Keratinocyte (primary cell): ENCODE measurements at regions not wholly inside any gene's neighbourhood (a gene's known extent, or its start where the extent isn't known, plus 50 kb on each side); places are given as distances from the start of the nearest gene placed in this dataset.
"Not testable (repeated sequence)": the region's sequence is repeated elsewhere in the genome, so short reads cannot be mapped to it uniquely, and the experiment has no call there.

Experiments used
- DNase-seq: peaks from one replicate; pipeline ENCODE4 v3.0.0-alpha.2; 2011; ENCODE audit warnings: low read depth, missing footprints, low spot score
- FAIRE-seq: peaks from 2 replicates; lab custom pipeline; 2011; peaks lifted over from hg19 to GRCh38; lab: Jason Lieb, UNC
- H2AFZ ChIP-seq: 2 replicates; pipeline ENCODE4 v1.6.0; 2012; ENCODE audit warnings: low read length, control low read depth, inconsistent platforms; ENCODE audit not compliant: control insufficient read depth
- H3K27ac ChIP-seq: 2 replicates; pipeline ENCODE4 v1.5.1; 2011; ENCODE audit warnings: low read length; ENCODE audit not compliant: control insufficient read depth, insufficient read depth
- H3K27me3 ChIP-seq: 3 replicates; pipeline ENCODE4 v1.6.0; 2011; ENCODE audit warnings: low read length; ENCODE audit not compliant: control insufficient read depth, insufficient read depth; ENCODE audit errors: extremely low read depth
- H3K36me3 ChIP-seq, 2 experiments: 2 replicates in 1 of 2; 3 replicates in 1 of 2; pipeline ENCODE4 v1.5.1; 2011; ENCODE audit warnings: low read length in 2 of 2, mild to moderate bottlenecking in 1 of 2; ENCODE audit not compliant: control insufficient read depth in 2 of 2, insufficient read depth in 2 of 2; ENCODE audit errors: extremely low read depth in 1 of 2
- H3K4me1 ChIP-seq: 3 replicates; pipeline ENCODE4 v1.5.1; 2011; ENCODE audit warnings: low read length; ENCODE audit not compliant: control insufficient read depth, insufficient read depth; ENCODE audit errors: extremely low read depth
- H3K4me2 ChIP-seq: 3 replicates; pipeline ENCODE4 v1.6.0; 2011; ENCODE audit warnings: low read depth, low read length; ENCODE audit not compliant: control insufficient read depth, insufficient read depth; ENCODE audit errors: extremely low read depth
- H3K4me3 ChIP-seq, 3 experiments: fragments of 200-600 bp in 1 of 3; sonication (generic) in 1 of 3; 2 replicates in 2 of 3; 3 replicates in 1 of 3; pipeline ENCODE4 v1.5.1; 2011 to 2016; ENCODE audit warnings: low read length in 3 of 3, mild to moderate bottlenecking in 3 of 3, control low read depth in 2 of 3, inconsistent platforms in 1 of 3, low read depth in 1 of 3, mixed read lengths in 1 of 3, mixed run types in 1 of 3, moderate library complexity in 1 of 3; ENCODE audit not compliant: control insufficient read depth in 2 of 3, insufficient read depth in 2 of 3; ENCODE audit errors: extremely low read depth in 1 of 3
- H3K79me2 ChIP-seq: 2 replicates; pipeline ENCODE4 v1.6.0; 2012; ENCODE audit warnings: low read length; ENCODE audit not compliant: control insufficient read depth, insufficient read depth
- H3K9ac ChIP-seq: 3 replicates; pipeline ENCODE4 v1.6.0; 2011; ENCODE audit warnings: low read length; ENCODE audit not compliant: control insufficient read depth, insufficient read depth; ENCODE audit errors: extremely low read depth
- H3K9me1 ChIP-seq: 3 replicates; pipeline ENCODE4 v1.6.0; 2011; ENCODE audit warnings: low read length; ENCODE audit not compliant: control insufficient read depth, insufficient read depth; ENCODE audit errors: extremely low read depth
- H3K9me3 ChIP-seq: 2 replicates; pipeline ENCODE4 v1.5.1; 2012; ENCODE audit warnings: low read depth, low read length; ENCODE audit not compliant: control insufficient read depth
- H4K20me1 ChIP-seq: 3 replicates; pipeline ENCODE4 v1.6.0; 2011; ENCODE audit warnings: low read length; ENCODE audit not compliant: control insufficient read depth, insufficient read depth; ENCODE audit errors: extremely low read depth
- EZH2 ChIP-seq: IDR thresholded peaks from one replicate; pipeline ENCODE4 v1.6.1; 2012; ENCODE audit warnings: inconsistent platforms, mild to moderate bottlenecking, low read length, moderate library complexity
- dilution Hi-C: fragments of 300-500 bp; cut with MboI; formaldehyde crosslinking; loops from one replicate; pipeline ENCODE4 v1.7.0; 2020; ENCODE audit warnings: low sequenced_read_pairs; ENCODE audit not compliant: extremely low pct_ligation_motif_present
- TF ChIP-seq, protein P1 (sequence below), 3 experiments: IDR thresholded peaks in 1 of 3; conservative IDR thresholded peaks in 1 of 3; optimal IDR thresholded peaks in 1 of 3; 2 replicates in 2 of 3; 3 replicates in 1 of 3; pipeline versions ENCODE3 to v1.5.1; 2011; ENCODE audit warnings: low read length in 3 of 3, mild to moderate bottlenecking in 3 of 3, moderate library complexity in 2 of 3, control low read depth in 1 of 3, inconsistent platforms in 1 of 3; ENCODE audit not compliant: insufficient read depth in 2 of 3; ENCODE audit errors: extremely low read depth in 1 of 3

DNA sequence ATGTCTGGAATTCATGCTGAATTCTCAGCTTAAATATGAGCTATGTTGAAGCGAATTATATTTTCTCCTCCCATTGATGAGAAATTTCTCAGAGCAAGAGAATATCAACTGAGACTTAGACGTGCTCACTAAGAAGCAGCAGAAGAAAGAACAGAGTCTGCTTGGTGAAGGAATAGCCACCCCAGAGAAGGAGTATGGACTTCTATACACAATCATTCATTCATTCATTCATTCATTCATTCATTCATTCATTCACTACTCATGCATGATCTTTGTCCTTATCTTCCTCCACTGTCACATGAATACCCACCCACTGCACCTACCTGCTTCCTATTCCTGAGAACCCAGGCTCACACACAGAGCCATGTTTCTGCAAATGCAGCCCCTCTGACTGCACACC is 206.6 kb downstream of the DEPDC1B start:
- H3K36me3 ChIP-seq, result no peaks in the 10 kb centered on the region
- H3K27ac ChIP-seq, result no peak overlapping the region
- no peak for FAIRE-seq

DNA sequence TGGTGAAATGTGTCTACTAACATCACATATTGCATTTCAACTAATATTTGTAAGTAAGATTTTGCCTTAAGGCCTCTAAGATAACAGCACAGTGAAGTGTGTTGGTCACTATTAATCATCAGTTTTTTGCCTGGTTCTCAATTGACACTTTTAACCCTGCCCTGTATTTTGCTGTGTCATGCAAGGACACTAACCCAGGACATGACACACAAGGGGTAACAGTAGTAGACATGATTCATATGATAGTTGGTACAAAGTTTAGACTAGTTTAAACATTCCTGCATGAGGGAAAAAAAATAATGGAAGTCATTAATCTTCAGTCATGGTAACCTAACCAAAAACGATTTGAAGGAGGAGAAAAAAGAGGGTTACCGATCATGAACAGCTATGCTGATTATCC is 207.0 kb downstream of the DEPDC1B start:
- no peaks in the 10 kb centered on the region for H3K79me2 ChIP-seq
- H3K9me1 ChIP-seq, result no peaks in the 10 kb centered on the region
- H3K4me1 ChIP-seq, result peaks cover 30% of the 10 kb centered on the region
- TF ChIP-seq, protein P1, sequence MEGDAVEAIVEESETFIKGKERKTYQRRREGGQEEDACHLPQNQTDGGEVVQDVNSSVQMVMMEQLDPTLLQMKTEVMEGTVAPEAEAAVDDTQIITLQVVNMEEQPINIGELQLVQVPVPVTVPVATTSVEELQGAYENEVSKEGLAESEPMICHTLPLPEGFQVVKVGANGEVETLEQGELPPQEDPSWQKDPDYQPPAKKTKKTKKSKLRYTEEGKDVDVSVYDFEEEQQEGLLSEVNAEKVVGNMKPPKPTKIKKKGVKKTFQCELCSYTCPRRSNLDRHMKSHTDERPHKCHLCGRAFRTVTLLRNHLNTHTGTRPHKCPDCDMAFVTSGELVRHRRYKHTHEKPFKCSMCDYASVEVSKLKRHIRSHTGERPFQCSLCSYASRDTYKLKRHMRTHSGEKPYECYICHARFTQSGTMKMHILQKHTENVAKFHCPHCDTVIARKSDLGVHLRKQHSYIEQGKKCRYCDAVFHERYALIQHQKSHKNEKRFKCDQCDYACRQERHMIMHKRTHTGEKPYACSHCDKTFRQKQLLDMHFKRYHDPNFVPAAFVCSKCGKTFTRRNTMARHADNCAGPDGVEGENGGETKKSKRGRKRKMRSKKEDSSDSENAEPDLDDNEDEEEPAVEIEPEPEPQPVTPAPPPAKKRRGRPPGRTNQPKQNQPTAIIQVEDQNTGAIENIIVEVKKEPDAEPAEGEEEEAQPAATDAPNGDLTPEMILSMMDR (optimal IDR thresholded peaks at IDR 0.05 in 1 of 3, IDR thresholded peaks at IDR 0.05 in 1 of 3, conservative IDR thresholded peaks at IDR 0.05 in 1 of 3; ENCODE audit: extremely low read depth in 1 of 3, insufficient read depth in 2 of 3, low read length in 3 of 3), result no peak
- no peak for TF ChIP-seq EZH2
- no peak overlapping the region for H3K9ac ChIP-seq
- no peaks in the 10 kb centered on the region for H3K27me3 ChIP-seq
- no peaks in the 10 kb centered on the region for H4K20me1 ChIP-seq
- no peak overlapping the region for H3K27ac ChIP-seq
- DNase-seq (peak; percentile 52), FAIRE-seq (peak; percentile 53)
- dilution Hi-C loops, result no loop called here
- H3K36me3 ChIP-seq, result no peaks in the 10 kb centered on the region
- H2AFZ ChIP-seq, result no peak overlapping the region
- H3K4me2 ChIP-seq, result peak overlapping the region; percentile 45
- no peaks in the 10 kb centered on the region for H3K9me3 ChIP-seq
- no peak overlapping the region for H3K4me3 ChIP-seq

More for the DNA sequence above, 206.6 kb downstream of the DEPDC1B start:
- no peak overlapping the region for H2AFZ ChIP-seq
- no peaks in the 10 kb centered on the region for H3K27me3 ChIP-seq
- no peaks in the 10 kb centered on the region for H4K20me1 ChIP-seq
- dilution Hi-C loops, result no loop called here
- no peak overlapping the region for H3K4me3 ChIP-seq
- H3K79me2 ChIP-seq, result no peaks in the 10 kb centered on the region
- H3K9me1 ChIP-seq, result no peaks in the 10 kb centered on the region
- no peak for DNase-seq
- H3K4me1 ChIP-seq, result peaks cover 34% of the 10 kb centered on the region
- H3K9me3 ChIP-seq, result no peaks in the 10 kb centered on the region
- peak overlapping the region; percentile 45 for H3K4me2 ChIP-seq
- TF ChIP-seq EZH2, result no peak
- TF ChIP-seq, protein P1 (optimal IDR thresholded peaks at IDR 0.05 in 1 of 3, IDR thresholded peaks at IDR 0.05 in 1 of 3, conservative IDR thresholded peaks at IDR 0.05 in 1 of 3; ENCODE audit: extremely low read depth in 1 of 3, insufficient read depth in 2 of 3, low read length in 3 of 3), result no peak
- H3K9ac ChIP-seq, result no peak overlapping the region

DNA sequence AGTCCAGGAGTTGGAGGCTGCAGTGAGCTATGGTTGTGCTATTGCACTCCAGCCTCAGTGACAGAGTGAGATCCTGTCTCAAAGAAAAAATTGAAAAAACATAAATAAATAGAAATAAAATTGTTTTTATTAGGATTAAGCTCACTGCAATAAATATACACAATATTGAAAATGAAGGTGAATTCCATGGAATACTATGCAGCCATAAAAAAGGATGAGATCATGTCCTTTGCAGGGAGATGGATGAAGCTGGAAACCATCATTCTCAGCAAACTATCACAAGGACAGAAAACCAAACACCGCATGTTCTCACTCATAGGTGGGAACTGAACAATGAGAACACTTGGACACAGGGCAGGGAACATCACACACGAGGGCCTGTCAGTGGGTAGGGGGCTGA is 207.6 kb downstream of the DEPDC1B start:
- H3K27me3 ChIP-seq, FAIRE-seq, DNase-seq, H2AFZ ChIP-seq, H3K9me3 ChIP-seq, H3K4me2 ChIP-seq, H3K79me2 ChIP-seq, H3K27ac ChIP-seq, H3K9ac ChIP-seq, dilution Hi-C loops, H3K9me1 ChIP-seq, H4K20me1 ChIP-seq, H3K36me3 ChIP-seq, H3K4me3 ChIP-seq: not testable (repeated sequence)
- peaks cover 35% of the 10 kb centered on the region for H3K4me1 ChIP-seq
